ENCODE measurements at regions not wholly inside any gene's neighbourhood (a gene's known extent, or its start where the extent isn't known, plus 50 kb on each side); places are given as distances from the start of the nearest gene placed in this dataset.

DNA sequence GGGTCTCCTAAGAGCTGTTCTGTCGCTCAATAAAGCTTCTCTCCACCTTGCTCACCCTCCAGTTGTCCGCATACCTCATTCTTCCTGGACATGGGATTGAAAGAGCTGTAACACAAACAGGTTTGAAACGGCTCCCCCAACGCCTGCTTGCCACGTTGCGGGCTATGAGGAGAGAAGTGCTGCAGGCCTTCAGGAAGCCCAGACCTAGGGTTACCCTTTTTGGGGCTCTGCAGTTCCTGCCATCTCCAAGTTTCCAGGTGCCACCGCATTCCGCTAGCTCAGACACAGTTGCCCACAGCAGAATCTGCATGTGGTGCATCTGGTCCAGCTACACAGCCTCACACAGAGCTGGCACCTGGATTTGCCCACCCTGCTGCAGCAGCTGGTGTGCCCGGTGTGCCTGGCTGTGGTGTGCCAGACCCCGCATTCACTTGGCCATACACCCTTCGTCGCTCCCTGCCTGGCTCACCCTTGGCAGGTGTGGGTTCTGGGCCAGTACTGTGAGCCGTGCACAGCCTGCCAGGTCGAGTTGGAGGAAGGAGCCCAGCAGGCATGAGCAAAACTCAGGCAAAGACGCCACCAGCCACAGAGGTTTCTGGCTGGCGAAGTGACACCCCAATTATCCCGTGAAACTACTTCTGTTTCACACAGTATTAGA lies 253.2 kb upstream of the SEMA3A start:
- TF ChIP-seq, protein P1, sequence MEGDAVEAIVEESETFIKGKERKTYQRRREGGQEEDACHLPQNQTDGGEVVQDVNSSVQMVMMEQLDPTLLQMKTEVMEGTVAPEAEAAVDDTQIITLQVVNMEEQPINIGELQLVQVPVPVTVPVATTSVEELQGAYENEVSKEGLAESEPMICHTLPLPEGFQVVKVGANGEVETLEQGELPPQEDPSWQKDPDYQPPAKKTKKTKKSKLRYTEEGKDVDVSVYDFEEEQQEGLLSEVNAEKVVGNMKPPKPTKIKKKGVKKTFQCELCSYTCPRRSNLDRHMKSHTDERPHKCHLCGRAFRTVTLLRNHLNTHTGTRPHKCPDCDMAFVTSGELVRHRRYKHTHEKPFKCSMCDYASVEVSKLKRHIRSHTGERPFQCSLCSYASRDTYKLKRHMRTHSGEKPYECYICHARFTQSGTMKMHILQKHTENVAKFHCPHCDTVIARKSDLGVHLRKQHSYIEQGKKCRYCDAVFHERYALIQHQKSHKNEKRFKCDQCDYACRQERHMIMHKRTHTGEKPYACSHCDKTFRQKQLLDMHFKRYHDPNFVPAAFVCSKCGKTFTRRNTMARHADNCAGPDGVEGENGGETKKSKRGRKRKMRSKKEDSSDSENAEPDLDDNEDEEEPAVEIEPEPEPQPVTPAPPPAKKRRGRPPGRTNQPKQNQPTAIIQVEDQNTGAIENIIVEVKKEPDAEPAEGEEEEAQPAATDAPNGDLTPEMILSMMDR (IDR thresholded peaks at IDR 0.05), result no peak
- no peak for TF ChIP-seq POLR2A (IDR thresholded peaks at IDR 0.05)

All from thyroid gland (tissue), 4 donors.